H1 (cell line): ENCODE measurements at regions not wholly inside any gene's neighbourhood (a gene's known extent, or its start where the extent isn't known, plus 50 kb on each side); places are given as distances from the start of the nearest gene placed in this dataset.
A peak's percentile ranks its signal among the peaks of the same experiment; 100 is the strongest.

ENCODE experiments used
- CTCF ChIA-PET: fragments of 300-600 bp; sonication (Branson Sonifier 250); formaldehyde crosslinking; loops from one replicate; lab custom pipeline; 2021; ENCODE audit not compliant: partially characterized antibody; lab: Charles Lee
- POLR2A ChIA-PET: fragments of 300-600 bp; sonication (Branson Sonifier 250); formaldehyde crosslinking; loops from one replicate; lab custom pipeline; 2021; ENCODE audit warnings: inconsistent platforms; ENCODE audit not compliant: partially characterized antibody; lab: Charles Lee
- DNase-seq, 2 experiments: peaks; one replicate each; pipeline versions ENCODE4 v3.0.0 to v3.0.0-alpha.2; 2010 to 2022; ENCODE audit warnings: low spot score in 2 of 2, low read depth in 1 of 2, mixed read lengths in 1 of 2
- FAIRE-seq: peaks from 2 replicates; lab custom pipeline; 2011; peaks lifted over from hg19 to GRCh38; lab: Jason Lieb, UNC
- H2AFZ ChIP-seq: 2 replicates; pipeline ENCODE4 v1.8.1; 2012; ENCODE audit warnings: low read length, inconsistent platforms
- H2AK5ac ChIP-seq: 2 replicates; pipeline ENCODE4 v1.6.1; 2013; ENCODE audit warnings: low read depth, low read length
- H2BK120ac ChIP-seq: replicated peaks from 2 replicates; pipeline ENCODE3; 2013; ENCODE audit warnings: low read depth, low read length, inconsistent platforms
- H2BK12ac ChIP-seq: 2 replicates; pipeline ENCODE4 v1.6.1; 2013; ENCODE audit warnings: low read depth, low read length
- H2BK15ac ChIP-seq: 2 replicates; pipeline ENCODE4 v1.6.1; 2013; ENCODE audit warnings: low read length
- H2BK20ac ChIP-seq: 2 replicates; pipeline ENCODE4 v1.6.1; 2013; ENCODE audit warnings: low read length
- H2BK5ac ChIP-seq: 2 replicates; pipeline ENCODE4 v1.6.1; 2013; ENCODE audit warnings: low read depth, low read length
- H3K14ac ChIP-seq: 2 replicates; pipeline ENCODE4 v1.6.1; 2013; ENCODE audit warnings: inconsistent platforms; ENCODE audit not compliant: insufficient read length
- H3K18ac ChIP-seq: 2 replicates; pipeline ENCODE4 v1.6.1; 2013; ENCODE audit warnings: low read length; ENCODE audit errors: extremely low read depth
- H3K23ac ChIP-seq: 2 replicates; pipeline ENCODE4 v1.6.1; 2013; ENCODE audit warnings: inconsistent platforms; ENCODE audit not compliant: insufficient read length
- H3K23me2 ChIP-seq: 2 replicates; pipeline ENCODE4 v1.6.1; 2013; ENCODE audit warnings: low read depth, low read length
- H3K27ac ChIP-seq: 2 replicates; pipeline ENCODE4 v1.6.1; 2011; ENCODE audit warnings: low read depth, low read length, inconsistent platforms
- H3K27me3 ChIP-seq, 4 experiments: replicated peaks in 1 of 4; 1 replicate in 1 of 4; 2 replicates in 3 of 4; pipeline versions ENCODE4 v1.6.1 to v1.8.1; 2011 to 2013; ENCODE audit warnings: low read length in 3 of 4, mild to moderate bottlenecking in 3 of 4, inconsistent platforms in 2 of 4, mixed read lengths in 2 of 4, moderate library complexity in 1 of 4; ENCODE audit not compliant: control insufficient read depth in 3 of 4, insufficient read depth in 3 of 4; ENCODE audit errors: extremely low read depth in 1 of 4
- H3K36me3 ChIP-seq, 4 experiments: 2 replicates each; pipeline versions ENCODE4 v1.6.1 to v1.8.1; 2011 to 2013; ENCODE audit warnings: mild to moderate bottlenecking in 4 of 4, low read length in 3 of 4, moderate library complexity in 2 of 4, control low read depth in 1 of 4, inconsistent platforms in 1 of 4; ENCODE audit not compliant: insufficient read depth in 4 of 4, control insufficient read depth in 2 of 4
- H3K4ac ChIP-seq: replicated peaks from 2 replicates; pipeline ENCODE3; 2013; ENCODE audit warnings: low read length, low read depth, mixed read lengths, inconsistent platforms; ENCODE audit not compliant: insufficient read length
- H3K4me1 ChIP-seq, 4 experiments: replicated peaks in 1 of 4; 1 replicate in 1 of 4; 2 replicates in 3 of 4; pipeline versions ENCODE4 v1.6.1 to v1.8.1; 2011 to 2013; ENCODE audit warnings: low read length in 3 of 4, inconsistent platforms in 2 of 4, mixed read lengths in 1 of 4; ENCODE audit not compliant: insufficient read depth in 4 of 4, control insufficient read depth in 3 of 4
- H3K4me2 ChIP-seq, 2 experiments: 2 replicates each; pipeline versions ENCODE4 v1.6.1 to v1.8.1; 2011 to 2013; ENCODE audit warnings: low read depth in 2 of 2, low read length in 2 of 2, control low read depth in 1 of 2, inconsistent platforms in 1 of 2, mild to moderate bottlenecking in 1 of 2; ENCODE audit not compliant: insufficient read depth in 1 of 2
- H3K4me3 ChIP-seq, 4 experiments: fragments of 200-600, 300-600 bp in 1 of 4; sonication (generic), shearing (Covaris generic), sonication (Bioruptor Twin) in 1 of 4; 2 replicates each; pipeline versions ENCODE4 v1.5.1 to v1.8.1; 2011 to 2016; ENCODE audit warnings: low read length in 4 of 4, low read depth in 3 of 4, control low read depth in 2 of 4, inconsistent platforms in 2 of 4, mild to moderate bottlenecking in 2 of 4, mixed read lengths in 1 of 4, moderate library complexity in 1 of 4; ENCODE audit not compliant: insufficient read depth in 2 of 4; ENCODE audit errors: extremely low read depth in 1 of 4
- H3K56ac ChIP-seq: replicated peaks from 2 replicates; pipeline ENCODE3; 2013; ENCODE audit warnings: low read depth, mild to moderate bottlenecking, mixed read lengths, low read length, inconsistent platforms; ENCODE audit not compliant: insufficient read length
- H3K79me1 ChIP-seq: 2 replicates; pipeline ENCODE4 v1.6.1; 2013; ENCODE audit warnings: low read depth, low read length, control low read depth
- H3K79me2 ChIP-seq, 2 experiments: 2 replicates each; pipeline versions ENCODE4 v1.6.1 to v1.8.1; 2012 to 2013; ENCODE audit warnings: low read length in 2 of 2, mild to moderate bottlenecking in 2 of 2, inconsistent platforms in 1 of 2; ENCODE audit not compliant: insufficient read depth in 2 of 2, control insufficient read depth in 1 of 2
- H3K9ac ChIP-seq, 4 experiments: replicated peaks in 1 of 4; 1 replicate in 1 of 4; 2 replicates in 3 of 4; pipeline versions ENCODE4 v1.6.1 to v1.8.1; 2011 to 2013; ENCODE audit warnings: low read depth in 3 of 4, low read length in 3 of 4, control low read depth in 2 of 4, mild to moderate bottlenecking in 2 of 4, moderate library complexity in 2 of 4, inconsistent platforms in 1 of 4; ENCODE audit errors: extremely low read depth in 1 of 4
- H3K9me3 ChIP-seq, 2 experiments: 2 replicates each; pipeline versions ENCODE4 v1.6.1 to v1.8.1; 2012 to 2013; ENCODE audit warnings: mild to moderate bottlenecking in 2 of 2, moderate library complexity in 2 of 2, control low read depth in 1 of 2, inconsistent platforms in 1 of 2, low read depth in 1 of 2, low read length in 1 of 2, mixed read lengths in 1 of 2; ENCODE audit not compliant: insufficient read depth in 2 of 2
- H4K20me1 ChIP-seq, 2 experiments: replicated peaks in 1 of 2; 2 replicates each; pipeline versions ENCODE3 to v1.8.1; 2011 to 2013; ENCODE audit warnings: inconsistent platforms in 2 of 2, low read length in 2 of 2, mild to moderate bottlenecking in 1 of 2; ENCODE audit not compliant: insufficient read depth in 2 of 2, control insufficient read depth in 1 of 2
- H4K5ac ChIP-seq: 2 replicates; pipeline ENCODE4 v1.6.1; 2013; ENCODE audit warnings: low read length, low read depth, mixed read lengths, inconsistent platforms; ENCODE audit not compliant: insufficient read length
- H4K8ac ChIP-seq: 2 replicates; pipeline ENCODE4 v1.8.0; 2013; ENCODE audit warnings: mild to moderate bottlenecking, moderate library complexity, low read length, inconsistent platforms; ENCODE audit not compliant: insufficient read depth; ENCODE audit errors: extremely low read depth
- H4K91ac ChIP-seq: replicated peaks from 2 replicates; pipeline ENCODE3; 2013; ENCODE audit warnings: low read length, mixed read lengths, inconsistent platforms; ENCODE audit not compliant: insufficient read length
- POLR2AphosphoS5 ChIP-seq: IDR thresholded peaks from 2 replicates; pipeline ENCODE4 v1.6.1; 2011; ENCODE audit warnings: low read depth, low read length
- WGBS, 2 experiments: shearing (Covaris generic) in 1 of 2; methylation state at CpG; one replicate each; pipeline versions ENCODE4 v1.1.6 to v1.1.7; 2013 to 2015; ENCODE audit warnings: low lambda C conversion rate in 2 of 2, mixed read lengths in 2 of 2, inconsistent platforms in 1 of 2, low coverage in 1 of 2, missing lambda C conversion rate in 1 of 2; ENCODE audit not compliant: insufficient replicate concordance in 2 of 2, insufficient coverage in 1 of 2, insufficient read length in 1 of 2; ENCODE audit errors: extremely low coverage in 1 of 2, missing lambda C conversion rate in 1 of 2; 5-methylcytosine and 5-hydroxymethylcytosine counted together
- TF ChIP-seq, protein P1 (sequence below): IDR thresholded peaks from 2 replicates; pipeline ENCODE4 v1.6.1; 2012; ENCODE audit warnings: inconsistent platforms
- TF ChIP-seq, protein P2 (sequence below): IDR thresholded peaks from 2 replicates; pipeline ENCODE4 v1.6.1; 2012; ENCODE audit warnings: inconsistent platforms

DNA sequence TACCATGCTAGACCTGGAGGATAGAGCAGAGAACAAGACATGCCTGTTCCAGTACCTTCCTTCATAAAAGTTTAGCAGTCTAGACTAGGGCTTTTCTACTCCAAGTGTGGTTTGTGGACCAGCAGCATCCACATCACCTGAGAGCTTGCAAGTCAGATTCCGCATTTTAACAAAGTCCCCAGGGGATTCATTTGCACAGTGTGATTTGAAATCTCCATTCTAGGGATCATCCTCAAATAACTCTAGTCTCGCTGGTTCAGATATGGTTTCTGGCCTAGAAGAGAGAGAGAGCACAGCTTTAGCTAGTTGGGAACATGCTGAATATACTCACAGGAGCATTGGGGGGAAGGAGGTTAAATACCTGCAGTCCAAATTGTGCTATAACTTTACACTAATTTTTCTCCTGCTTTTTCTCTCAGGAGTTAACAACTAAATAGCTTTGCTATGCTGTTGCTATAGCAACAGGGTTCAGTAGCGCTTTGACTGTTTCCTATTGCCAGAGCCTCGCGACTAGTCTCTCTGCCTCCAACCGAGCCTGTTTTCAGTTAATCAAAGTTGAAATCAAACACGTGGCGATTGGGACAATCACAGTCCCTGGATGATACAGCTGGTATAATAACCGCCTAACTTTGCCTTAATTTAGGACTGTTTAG is 64.0 kb upstream of the RASGRF1 start:
- H3K4ac ChIP-seq: no peak overlapping the region
- H2BK15ac ChIP-seq: no peak overlapping the region
- H3K4me3 ChIP-seq: no peak overlapping the region
- no peaks in the 10 kb centered on the region for H3K79me2 ChIP-seq
- TF ChIP-seq, protein P1, sequence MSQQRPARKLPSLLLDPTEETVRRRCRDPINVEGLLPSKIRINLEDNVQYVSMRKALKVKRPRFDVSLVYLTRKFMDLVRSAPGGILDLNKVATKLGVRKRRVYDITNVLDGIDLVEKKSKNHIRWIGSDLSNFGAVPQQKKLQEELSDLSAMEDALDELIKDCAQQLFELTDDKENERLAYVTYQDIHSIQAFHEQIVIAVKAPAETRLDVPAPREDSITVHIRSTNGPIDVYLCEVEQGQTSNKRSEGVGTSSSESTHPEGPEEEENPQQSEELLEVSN: peak; percentile 43
- no peak for TF ChIP-seq POLR2AphosphoS5
- TF ChIP-seq, protein P2, sequence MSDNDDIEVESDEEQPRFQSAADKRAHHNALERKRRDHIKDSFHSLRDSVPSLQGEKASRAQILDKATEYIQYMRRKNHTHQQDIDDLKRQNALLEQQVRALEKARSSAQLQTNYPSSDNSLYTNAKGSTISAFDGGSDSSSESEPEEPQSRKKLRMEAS: peak; percentile 44; the same call in 1 of the 2 replicates
- no peak overlapping the region for H2BK20ac ChIP-seq
- no peak overlapping the region for H3K14ac ChIP-seq
- no peak overlapping the region for H4K91ac ChIP-seq
- DNase-seq (no peak), FAIRE-seq (peak; percentile 13)
- no peak overlapping the region for H2AK5ac ChIP-seq
- no peak overlapping the region for H3K18ac ChIP-seq
- H3K23ac ChIP-seq: no peak overlapping the region
- ChIA-PET CTCF (interaction anchor here (1.0 to 4.9 kb wide), 4 partner anchors 11 to 126 kb away, joined by 3 to 36 read pairs (median 11); no protein-coding TSS in a partner anchor), POLR2A (no interaction called here)
- H3K79me1 ChIP-seq: no peaks in the 10 kb centered on the region
- no peaks in the 10 kb centered on the region for H3K23me2 ChIP-seq
- H3K36me3 ChIP-seq: no peaks in the 10 kb centered on the region
- no peak overlapping the region for H2BK12ac ChIP-seq
- H2AFZ ChIP-seq: no peak overlapping the region
- no peak overlapping the region for H4K8ac ChIP-seq
- WGBS, 2 experiments: 39% methylated on average over 9 of the region's 9 CpGs; no CpG with 5 or more reads in 1 of the 2 experiments
- no peak overlapping the region for H3K56ac ChIP-seq
- peaks cover 0 to 8% (median 2%) of the 10 kb centered on the region in 4 experiments; a peak in 1 of 7 replicates for H3K4me1 ChIP-seq
- H3K9me3 ChIP-seq: peaks cover 4 to 6% of the 10 kb centered on the region in 2 experiments; a peak in 1 of 4 replicates
- H2BK120ac ChIP-seq: no peak overlapping the region
- no peak overlapping the region for H3K9ac ChIP-seq
- H3K27me3 ChIP-seq: peaks cover 0 to 3% (median 1%) of the 10 kb centered on the region in 4 experiments; a peak in 2 of 7 replicates
- H2BK5ac ChIP-seq: no peak overlapping the region
- no peaks in the 10 kb centered on the region for H4K20me1 ChIP-seq
- H4K5ac ChIP-seq: no peak overlapping the region
- no peak overlapping the region for H3K27ac ChIP-seq
- H3K4me2 ChIP-seq: no peak overlapping the region; a peak in 1 of 4 replicates
